Neuron (in vitro differentiated cells): ENCODE measurements at regions not wholly inside any gene's neighbourhood (a gene's known extent, or its start where the extent isn't known, plus 50 kb on each side); places are given as distances from the start of the nearest gene placed in this dataset.

Experiments
- H2AFZ ChIP-seq: one replicate; pipeline ENCODE4 v1.6.1; 2013; ENCODE audit warnings: low read depth, mild to moderate bottlenecking, inconsistent platforms, low read length, moderate library complexity
- H3K27me3 ChIP-seq: one replicate; pipeline ENCODE4 v1.6.1; 2013; ENCODE audit warnings: low read length; ENCODE audit not compliant: insufficient read depth
- H3K36me3 ChIP-seq: one replicate; pipeline ENCODE4 v1.6.1; 2013; ENCODE audit warnings: low read length; ENCODE audit not compliant: insufficient read depth
- H3K4me1 ChIP-seq: one replicate; pipeline ENCODE4 v1.6.1; 2013; ENCODE audit warnings: low read length; ENCODE audit not compliant: insufficient read depth
- H3K4me3 ChIP-seq: 2 replicates; pipeline ENCODE4 v1.5.1; 2013; ENCODE audit warnings: mild to moderate bottlenecking, low read length, moderate library complexity
- H3K9me3 ChIP-seq: one replicate; pipeline ENCODE4 v1.6.1; 2013; ENCODE audit warnings: low read length

DNA sequence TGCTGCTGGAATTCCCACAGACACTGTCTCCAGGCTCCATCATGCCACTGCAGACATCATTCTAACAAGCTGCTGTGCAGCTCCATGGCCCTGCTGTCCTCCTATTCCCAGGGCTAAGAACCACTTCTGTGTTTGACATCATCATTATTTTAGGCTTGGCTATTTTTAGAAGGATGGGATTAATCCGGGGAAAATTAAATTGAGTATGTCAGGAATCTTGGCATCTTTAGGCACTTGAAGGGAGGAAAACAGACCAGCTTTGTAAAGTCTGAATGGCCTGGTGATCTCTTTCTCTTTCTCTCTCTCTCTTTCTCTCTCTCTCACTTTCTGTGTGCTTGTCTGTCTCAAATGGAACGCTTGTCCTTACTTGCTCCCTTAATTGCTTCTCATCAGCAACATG lies 568.3 kb upstream of the FLRT2 start:
- Histone ChIP-seq H3K9me3 (no peaks in the 10 kb centered on the region), H2AFZ (no peak overlapping the region), H3K36me3 (no peaks in the 10 kb centered on the region), H3K27me3 (no peaks in the 10 kb centered on the region), H3K4me1 (no peaks in the 10 kb centered on the region), H3K4me3 (no peak overlapping the region)

DNA sequence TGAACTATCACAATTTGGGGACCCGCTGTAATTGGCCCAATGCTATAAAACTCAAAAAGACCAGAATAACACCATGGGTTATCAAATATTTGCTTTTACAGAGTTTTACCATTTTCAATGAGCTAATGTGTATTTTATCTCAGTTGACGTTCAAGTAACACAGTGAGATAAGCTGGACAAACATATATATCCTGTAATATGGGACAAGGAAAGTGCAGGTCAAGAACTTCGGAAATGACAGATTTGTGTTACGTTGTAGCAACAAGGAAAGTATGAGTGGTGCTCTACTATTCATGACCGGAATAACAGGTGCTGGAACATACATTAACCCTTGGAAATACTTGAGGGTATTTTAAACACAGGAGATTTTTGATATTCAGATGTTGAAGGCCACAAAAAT lies 566.4 kb upstream of the FLRT2 start:
- Histone ChIP-seq H3K9me3 (no peaks in the 10 kb centered on the region), H3K4me1 (no peaks in the 10 kb centered on the region), H3K36me3 (no peaks in the 10 kb centered on the region), H2AFZ (no peak overlapping the region), H3K27me3 (no peaks in the 10 kb centered on the region), H3K4me3 (no peak overlapping the region)

DNA sequence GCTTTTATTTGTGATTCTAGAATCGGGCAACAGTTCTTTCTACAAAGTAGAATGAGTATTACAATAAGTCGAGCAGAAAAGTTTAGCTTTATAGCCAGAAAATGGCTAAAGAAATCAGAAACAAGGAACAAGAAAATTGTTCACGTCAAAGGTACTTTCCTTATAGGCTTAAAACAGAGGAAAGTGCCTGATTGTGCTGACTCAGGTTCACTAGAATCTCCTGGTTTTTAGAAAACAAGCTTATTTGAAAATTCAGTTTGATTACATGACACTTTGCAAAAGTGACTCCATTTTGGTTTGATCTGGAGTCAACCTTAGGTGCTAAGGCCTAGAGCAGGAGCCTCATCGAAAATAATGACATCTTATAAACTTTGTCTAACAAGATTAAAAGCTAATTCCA lies 564.7 kb upstream of the FLRT2 start:
- no peak overlapping the region for H2AFZ ChIP-seq
- no peak overlapping the region for H3K4me3 ChIP-seq
- no peaks in the 10 kb centered on the region for H3K9me3 ChIP-seq
- H3K36me3 ChIP-seq, result no peaks in the 10 kb centered on the region
- no peaks in the 10 kb centered on the region for H3K27me3 ChIP-seq
- no peaks in the 10 kb centered on the region for H3K4me1 ChIP-seq

DNA sequence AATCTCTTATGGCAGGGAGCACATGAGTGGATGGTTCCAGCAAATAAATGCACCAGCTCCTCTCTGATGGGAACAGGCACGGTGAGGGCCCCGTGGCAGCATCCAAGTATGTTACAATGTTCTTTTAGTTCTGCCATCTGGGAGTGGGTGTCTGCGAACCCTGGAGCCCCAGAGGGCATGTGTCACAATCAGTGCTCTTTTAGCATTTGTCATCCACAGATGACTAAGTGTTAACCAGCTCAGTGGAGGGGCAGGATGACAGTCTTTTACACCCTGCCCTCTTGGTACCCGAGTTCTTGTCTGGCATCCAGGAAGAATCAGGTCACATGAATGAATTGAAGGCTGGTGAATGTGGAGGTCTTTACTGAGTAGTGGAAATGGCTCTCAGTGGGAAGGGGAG lies 560.4 kb upstream of the FLRT2 start:
- no peaks in the 10 kb centered on the region for H3K9me3 ChIP-seq
- no peaks in the 10 kb centered on the region for H3K27me3 ChIP-seq
- no peaks in the 10 kb centered on the region for H3K4me1 ChIP-seq
- no peaks in the 10 kb centered on the region for H3K36me3 ChIP-seq
- H3K4me3 ChIP-seq, result no peak overlapping the region
- H2AFZ ChIP-seq, result no peak overlapping the region

DNA sequence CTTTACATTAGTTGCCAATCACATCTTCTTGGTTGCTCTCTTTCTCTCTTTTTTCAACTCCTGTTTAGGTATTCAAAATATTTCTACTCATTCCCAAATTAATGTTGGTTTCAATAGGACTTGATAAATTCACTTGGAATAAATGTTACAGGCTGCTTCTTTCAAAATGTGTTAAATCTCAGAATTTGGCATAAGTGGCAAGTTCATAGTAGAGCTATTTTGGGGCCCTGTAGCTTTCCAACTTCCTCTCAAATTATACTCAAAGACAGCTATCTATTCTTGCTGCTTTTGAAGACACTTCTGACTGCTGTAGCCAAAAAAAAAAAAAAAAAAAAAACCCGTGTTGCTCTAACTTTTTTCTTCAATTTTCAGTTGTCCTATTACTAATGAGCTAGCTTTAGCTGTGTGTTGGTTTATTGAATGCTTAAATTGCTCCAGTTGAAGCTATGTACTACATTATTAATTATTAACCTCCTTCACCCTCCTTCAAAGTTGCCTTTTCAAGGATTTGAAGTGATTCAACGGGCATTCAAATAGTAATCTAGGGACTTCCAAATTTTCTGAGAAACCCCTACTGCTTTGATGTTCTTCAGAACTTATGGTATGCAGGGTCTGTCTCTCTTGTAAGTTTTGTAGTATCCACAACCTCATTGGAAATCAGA lies 554.6 kb upstream of the FLRT2 start:
- no peaks in the 10 kb centered on the region for H3K9me3 ChIP-seq
- no peaks in the 10 kb centered on the region for H3K36me3 ChIP-seq
- no peak overlapping the region for H2AFZ ChIP-seq
- no peak overlapping the region for H3K4me3 ChIP-seq
- no peaks in the 10 kb centered on the region for H3K27me3 ChIP-seq
- H3K4me1 ChIP-seq, result no peaks in the 10 kb centered on the region

DNA sequence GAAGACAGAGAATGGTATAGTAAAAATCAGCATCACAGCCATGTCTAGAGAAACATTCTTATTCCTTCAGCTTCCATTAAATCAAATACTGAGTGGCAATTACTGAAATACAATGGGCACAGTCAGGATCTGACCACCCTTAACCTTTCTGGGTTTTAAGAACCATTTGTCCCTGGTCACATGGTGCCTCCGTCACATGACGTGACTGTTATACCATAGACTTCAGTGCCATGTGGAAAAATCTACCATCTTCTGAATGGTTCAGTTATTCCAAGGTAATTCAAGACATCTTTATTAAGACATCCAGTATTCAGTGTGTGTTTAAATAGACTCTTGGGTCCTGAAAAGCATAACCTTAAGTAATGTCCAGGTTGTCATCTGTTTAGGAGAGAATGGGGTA lies 553.1 kb upstream of the FLRT2 start:
- Histone ChIP-seq H3K27me3 (no peaks in the 10 kb centered on the region), H2AFZ (no peak overlapping the region), H3K4me1 (no peaks in the 10 kb centered on the region), H3K4me3 (no peak overlapping the region), H3K9me3 (no peaks in the 10 kb centered on the region), H3K36me3 (no peaks in the 10 kb centered on the region)

DNA sequence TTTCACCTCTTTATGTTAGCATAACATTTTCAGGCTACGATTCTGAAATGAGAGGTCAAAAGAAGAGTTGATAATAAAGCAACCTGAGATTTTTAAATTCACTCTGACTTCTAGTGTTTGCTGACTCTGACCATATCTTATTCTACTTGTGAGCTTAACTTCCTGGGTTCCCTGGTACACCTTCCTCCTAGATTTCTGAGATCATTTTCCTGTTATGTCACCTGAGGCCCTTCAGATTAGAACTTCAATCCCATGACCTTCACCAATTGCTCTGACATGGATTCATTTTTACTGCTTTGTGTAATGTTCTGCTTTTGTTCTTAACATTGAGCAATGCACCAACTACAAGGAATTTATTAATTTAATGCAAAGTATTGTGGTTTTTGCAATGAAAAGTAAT lies 542.9 kb upstream of the FLRT2 start:
- H3K9me3 ChIP-seq, result no peaks in the 10 kb centered on the region
- H3K4me3 ChIP-seq, result no peak overlapping the region
- H3K4me1 ChIP-seq, result no peaks in the 10 kb centered on the region
- H2AFZ ChIP-seq, result no peak overlapping the region
- H3K36me3 ChIP-seq, result no peaks in the 10 kb centered on the region
- no peaks in the 10 kb centered on the region for H3K27me3 ChIP-seq

DNA sequence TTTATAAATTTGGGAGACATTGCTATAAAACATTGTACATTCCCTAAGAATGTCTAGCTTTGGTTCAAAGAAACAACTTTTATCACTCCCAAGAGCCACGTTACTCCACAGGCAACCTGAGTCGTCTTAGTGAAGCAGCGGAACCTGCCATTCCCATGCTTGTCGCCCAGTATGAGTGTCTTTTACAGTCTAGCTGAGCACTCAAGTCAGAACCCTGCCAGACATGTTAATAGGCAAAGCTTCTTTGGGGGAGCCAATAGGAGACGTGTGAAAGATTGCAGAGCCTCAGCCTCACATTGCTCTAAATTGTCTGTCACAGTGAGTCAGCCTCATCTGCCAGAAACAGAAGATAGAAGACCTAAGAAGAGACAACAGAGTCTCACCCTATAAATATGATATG lies 541.6 kb upstream of the FLRT2 start:
- Histone ChIP-seq H3K36me3 (no peaks in the 10 kb centered on the region), H3K27me3 (no peaks in the 10 kb centered on the region)

DNA sequence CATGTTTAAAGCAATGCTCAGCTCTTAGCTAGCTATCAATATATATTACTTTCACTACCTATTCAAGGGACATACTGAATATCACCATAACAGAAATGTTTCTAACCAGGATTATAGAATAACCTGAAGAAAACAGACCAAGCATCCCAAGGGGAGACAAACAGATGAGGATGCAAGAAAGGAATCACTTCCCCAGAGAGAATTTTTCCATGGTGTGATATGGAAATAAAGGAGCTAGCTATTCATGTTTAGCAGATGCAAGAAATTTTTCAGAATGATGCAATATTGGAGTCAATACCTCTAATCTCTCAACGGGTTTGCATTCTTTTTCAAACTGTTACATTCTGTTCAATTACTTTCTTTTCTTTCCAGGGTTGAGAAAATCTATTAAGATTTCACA lies 538.9 kb upstream of the FLRT2 start:
- no peaks in the 10 kb centered on the region for H3K9me3 ChIP-seq
- no peaks in the 10 kb centered on the region for H3K4me1 ChIP-seq
- H3K27me3 ChIP-seq, result no peaks in the 10 kb centered on the region
- H3K36me3 ChIP-seq, result no peaks in the 10 kb centered on the region
- H3K4me3 ChIP-seq, result no peak overlapping the region
- no peak overlapping the region for H2AFZ ChIP-seq

More for the DNA sequence above, 541.6 kb upstream of the FLRT2 start:
- H3K9me3 ChIP-seq, result no peaks in the 10 kb centered on the region
- H2AFZ ChIP-seq, result no peak overlapping the region
- no peak overlapping the region for H3K4me3 ChIP-seq
- no peaks in the 10 kb centered on the region for H3K4me1 ChIP-seq

DNA sequence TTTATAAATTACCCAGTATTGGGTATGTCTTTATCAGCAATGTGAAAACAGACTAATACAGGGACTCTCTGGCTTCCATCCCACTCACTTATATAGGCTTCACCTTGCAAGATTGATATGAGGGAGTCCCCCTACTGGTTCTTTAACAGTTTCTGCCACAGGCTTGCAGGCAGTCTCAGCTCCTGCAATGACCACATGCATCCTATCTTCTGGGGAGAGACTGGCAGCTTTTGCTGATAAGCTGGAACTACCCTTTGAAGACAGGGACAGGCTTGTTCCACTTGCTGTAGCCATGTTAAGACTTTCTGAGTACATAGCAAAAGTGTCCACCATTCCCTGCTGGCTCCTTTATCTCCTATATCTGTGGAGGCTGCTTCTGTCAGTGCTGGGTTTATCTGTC lies 531.7 kb upstream of the FLRT2 start:
- H3K27me3 ChIP-seq, result no peaks in the 10 kb centered on the region
- no peaks in the 10 kb centered on the region for H3K4me1 ChIP-seq
- no peaks in the 10 kb centered on the region for H3K9me3 ChIP-seq
- no peak overlapping the region for H2AFZ ChIP-seq
- no peak overlapping the region for H3K4me3 ChIP-seq
- no peaks in the 10 kb centered on the region for H3K36me3 ChIP-seq

DNA sequence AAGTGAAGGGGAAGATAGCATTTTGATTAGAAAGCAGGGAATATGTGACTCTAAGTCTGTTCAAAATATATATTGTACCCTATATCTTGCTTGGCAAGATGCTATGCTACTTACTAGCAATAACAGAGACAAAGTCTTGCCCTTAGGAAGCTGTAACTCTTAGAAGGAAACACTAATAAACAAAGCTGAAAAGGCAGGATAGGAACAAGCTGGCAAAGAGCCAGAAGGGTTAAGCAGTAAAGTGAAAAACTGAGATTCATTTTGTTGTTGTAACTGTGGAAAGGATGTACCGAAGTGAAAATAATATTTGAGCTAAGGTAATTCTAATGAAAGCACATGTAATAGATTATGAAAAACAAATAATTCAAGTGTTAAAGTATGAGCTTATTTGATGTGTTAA lies 527.1 kb upstream of the FLRT2 start:
- no peak overlapping the region for H2AFZ ChIP-seq
- H3K27me3 ChIP-seq, result no peaks in the 10 kb centered on the region
- H3K4me1 ChIP-seq, result no peaks in the 10 kb centered on the region
- no peak overlapping the region for H3K4me3 ChIP-seq
- no peaks in the 10 kb centered on the region for H3K36me3 ChIP-seq
- no peaks in the 10 kb centered on the region for H3K9me3 ChIP-seq

DNA sequence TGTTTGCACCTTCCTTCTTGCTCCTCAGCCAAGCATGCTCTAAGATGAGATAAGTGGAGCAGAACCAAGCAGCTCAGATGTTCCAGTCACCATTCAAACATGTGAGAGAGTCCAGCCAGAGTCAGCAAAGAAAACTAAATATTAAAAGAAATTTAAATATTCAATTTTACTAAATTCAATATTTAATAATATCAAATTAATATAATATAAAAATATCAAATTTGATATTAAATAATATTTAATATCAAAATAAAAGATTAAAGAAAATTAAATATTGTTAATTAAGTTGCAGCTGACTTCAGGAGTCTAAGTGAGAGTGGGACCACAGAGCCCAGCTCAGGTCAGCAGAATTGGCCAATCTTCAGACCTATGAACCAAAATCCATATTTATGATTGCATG lies 526.1 kb upstream of the FLRT2 start:
- no peak overlapping the region for H3K4me3 ChIP-seq
- no peaks in the 10 kb centered on the region for H3K36me3 ChIP-seq
- no peaks in the 10 kb centered on the region for H3K27me3 ChIP-seq
- no peaks in the 10 kb centered on the region for H3K4me1 ChIP-seq
- no peak overlapping the region for H2AFZ ChIP-seq
- H3K9me3 ChIP-seq, result no peaks in the 10 kb centered on the region

DNA sequence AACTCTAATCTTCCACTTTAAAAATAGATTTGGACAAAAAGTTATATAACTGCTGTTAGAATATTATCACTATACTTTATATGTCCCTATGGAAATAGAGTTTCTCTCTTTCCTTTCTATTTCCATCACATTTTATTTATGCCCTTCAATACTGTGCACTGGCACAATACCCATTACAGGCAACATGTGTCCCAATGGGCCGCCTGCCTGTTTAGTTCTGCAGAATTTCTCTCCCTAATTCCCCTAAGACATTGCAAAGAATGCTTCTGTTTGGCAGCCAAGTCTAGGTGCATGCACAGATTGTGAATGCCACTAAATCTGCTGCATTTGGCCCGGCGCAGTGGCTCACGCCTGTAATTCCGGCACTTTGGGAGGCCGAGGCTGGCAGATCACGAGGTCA lies 520.4 kb upstream of the FLRT2 start:
- Histone ChIP-seq H3K36me3 (no peaks in the 10 kb centered on the region), H3K9me3 (no peaks in the 10 kb centered on the region), H3K27me3 (no peaks in the 10 kb centered on the region)

DNA sequence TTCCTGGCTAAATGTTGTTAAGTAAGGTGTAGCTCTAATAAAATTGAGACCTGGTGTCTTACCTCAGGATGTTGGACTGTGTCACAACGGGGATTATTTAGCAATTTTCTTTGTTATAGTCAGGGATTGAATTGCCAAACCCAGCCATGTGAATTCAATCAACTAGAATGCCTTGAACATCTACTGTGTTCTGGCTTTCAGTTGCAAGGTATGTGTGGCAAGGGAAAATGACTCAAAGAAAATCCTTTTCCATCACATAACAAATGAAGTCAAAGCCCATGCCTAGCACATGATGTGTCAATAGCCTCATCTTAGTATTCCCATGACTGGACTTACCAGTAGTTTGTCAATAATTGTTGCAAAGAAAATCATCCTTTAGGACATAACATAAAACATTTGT lies 519.8 kb upstream of the FLRT2 start:
- Histone ChIP-seq H3K9me3 (no peaks in the 10 kb centered on the region), H3K36me3 (no peaks in the 10 kb centered on the region)

More for the DNA sequence above, 520.4 kb upstream of the FLRT2 start:
- Histone ChIP-seq H3K4me3 (no peak overlapping the region), H2AFZ (no peak overlapping the region), H3K4me1 (no peaks in the 10 kb centered on the region)

More for the DNA sequence above, 519.8 kb upstream of the FLRT2 start:
- no peak overlapping the region for H3K4me3 ChIP-seq
- H3K27me3 ChIP-seq, result no peaks in the 10 kb centered on the region
- H2AFZ ChIP-seq, result no peak overlapping the region
- no peaks in the 10 kb centered on the region for H3K4me1 ChIP-seq
